GM19240 (cell line): ENCODE measurements at regions not wholly inside any gene's neighbourhood (a gene's known extent, or its start where the extent isn't known, plus 50 kb on each side); places are given as distances from the start of the nearest gene placed in this dataset.
A peak's percentile ranks its signal among the peaks of the same experiment; 100 is the strongest.
"Not testable (repeated sequence)": the region's sequence is repeated elsewhere in the genome, so short reads cannot be mapped to it uniquely, and the experiment has no call there.

Experiments
- DNase-seq: peaks from one replicate; pipeline ENCODE4 v3.0.0; 2011; ENCODE audit warnings: low spot score; ENCODE audit not compliant: insufficient read length

DNA sequence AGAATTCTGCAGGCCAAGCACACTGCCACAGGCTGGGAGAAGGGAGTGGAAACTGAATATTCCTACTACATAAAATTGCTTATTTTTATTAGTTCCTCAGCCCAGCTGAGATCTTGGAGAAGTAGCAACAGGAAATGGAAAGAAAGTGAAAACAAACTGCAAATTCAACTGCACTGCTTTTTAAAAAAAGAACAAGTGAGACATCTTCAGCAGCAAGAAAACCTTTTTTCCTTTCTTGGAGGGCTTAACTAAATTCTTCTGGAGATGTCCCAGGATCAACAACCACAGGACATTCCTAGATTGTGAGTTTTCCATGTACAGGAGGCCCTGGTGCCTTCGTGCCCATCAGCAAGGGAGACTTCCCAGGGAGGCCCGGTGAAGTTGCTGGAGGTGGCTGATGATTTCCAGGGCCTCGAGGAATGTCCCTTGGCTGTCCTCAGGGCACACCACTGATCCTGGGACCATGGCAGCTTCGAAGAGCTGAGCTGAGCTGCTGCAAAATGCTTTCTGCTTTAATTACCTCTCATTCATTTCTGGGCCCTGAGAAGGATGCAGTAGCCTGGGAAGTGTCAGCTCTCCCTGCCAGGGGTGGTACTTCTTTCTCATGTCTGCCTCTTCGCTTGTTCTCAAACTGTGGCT lies 275.5 kb upstream of the FRG2C start:
- DNase-seq, result not testable (repeated sequence)

DNA sequence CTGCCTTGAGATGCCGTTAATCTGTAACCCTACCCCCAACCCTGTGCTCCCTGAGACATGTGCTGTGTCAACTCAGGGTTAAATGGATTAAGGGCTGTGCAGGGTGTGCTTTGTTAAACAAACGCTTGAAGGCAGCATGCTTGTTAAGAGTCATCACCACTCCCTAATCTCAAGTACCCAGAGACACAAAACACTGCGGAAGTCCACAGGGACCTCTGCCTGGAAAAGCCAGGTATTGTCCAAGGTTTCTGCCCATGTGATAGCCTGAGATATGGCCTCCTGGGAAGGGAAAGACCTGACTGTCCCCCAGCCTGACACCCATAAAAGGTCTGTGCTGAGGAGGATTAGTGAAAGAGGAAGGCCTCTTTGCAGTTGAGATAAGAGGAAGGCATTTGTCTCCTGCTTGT lies 270.8 kb upstream of the FRG2C start:
- DNase-seq, result not testable (repeated sequence)

- not testable (repeated sequence) for DNase-seq
Observed at GRCh38 chr3:75394102-75394501, 270.0 kb upstream of the FRG2C start.

- DNase-seq, result not testable (repeated sequence)
Observed at GRCh38 chr3:75394562-75395360, 269.4 kb upstream of the FRG2C start.

DNA sequence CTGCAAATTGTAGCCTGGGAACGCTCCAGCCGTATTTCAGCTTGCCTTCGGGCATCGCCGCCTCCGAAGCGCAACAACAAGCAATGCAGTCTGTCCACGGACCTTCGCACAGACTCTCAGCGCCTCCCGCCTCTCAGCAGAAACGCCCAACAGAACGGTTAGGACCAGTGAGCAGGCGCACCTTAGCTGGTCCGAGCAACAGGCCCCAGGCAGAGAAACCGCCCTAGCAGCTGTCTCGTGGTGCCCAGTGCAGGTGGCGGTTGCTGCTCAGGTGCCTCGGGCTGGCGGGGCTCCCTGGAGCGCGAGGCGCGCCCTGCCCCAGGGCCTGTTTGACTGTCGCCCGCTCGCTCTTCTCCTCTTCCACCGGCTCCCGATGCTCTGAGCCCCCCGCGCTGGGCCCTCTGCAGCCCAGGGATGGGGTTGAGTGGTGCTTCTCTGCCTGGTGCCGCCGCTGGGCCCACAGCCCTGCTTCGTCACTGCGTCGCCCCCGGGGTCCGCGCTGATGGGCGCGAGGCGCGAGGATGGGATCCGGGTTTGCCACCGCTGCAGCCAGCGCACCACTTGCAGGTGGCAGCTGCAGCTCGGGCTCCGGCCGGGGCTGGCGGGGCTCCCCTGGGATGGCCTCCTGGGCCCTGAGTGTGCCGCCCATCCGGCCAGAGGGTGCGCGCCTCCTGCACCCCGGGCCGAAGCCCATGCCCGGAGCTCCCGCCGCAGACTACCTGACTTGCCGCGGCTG lies 268.4 kb upstream of the FRG2C start:
- no peak for DNase-seq

DNA sequence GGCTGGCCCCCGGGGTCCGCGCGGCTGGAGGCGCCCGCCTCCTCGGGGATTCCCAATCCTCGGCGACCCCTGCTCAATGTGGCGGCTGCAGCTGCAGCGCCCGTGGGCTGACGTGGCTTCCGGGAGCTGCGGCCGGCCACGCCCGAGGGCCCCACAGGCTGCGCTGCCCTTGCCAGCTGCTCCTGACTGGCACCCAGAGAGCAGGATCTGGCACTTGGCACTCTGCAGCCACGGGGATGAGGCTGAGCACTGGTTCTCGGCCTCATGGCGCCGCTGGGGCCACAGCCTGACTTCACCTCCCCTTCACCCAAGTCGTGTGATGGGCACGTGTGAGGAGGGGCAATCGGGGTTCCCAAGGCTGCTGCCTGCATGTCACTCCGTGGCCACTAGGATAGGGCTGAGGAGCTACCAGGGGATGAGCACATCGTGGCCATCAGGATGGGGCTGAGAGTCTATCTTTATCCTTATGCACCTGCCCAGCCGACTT lies 267.8 kb upstream of the FRG2C start:
- no peak for DNase-seq

DNA sequence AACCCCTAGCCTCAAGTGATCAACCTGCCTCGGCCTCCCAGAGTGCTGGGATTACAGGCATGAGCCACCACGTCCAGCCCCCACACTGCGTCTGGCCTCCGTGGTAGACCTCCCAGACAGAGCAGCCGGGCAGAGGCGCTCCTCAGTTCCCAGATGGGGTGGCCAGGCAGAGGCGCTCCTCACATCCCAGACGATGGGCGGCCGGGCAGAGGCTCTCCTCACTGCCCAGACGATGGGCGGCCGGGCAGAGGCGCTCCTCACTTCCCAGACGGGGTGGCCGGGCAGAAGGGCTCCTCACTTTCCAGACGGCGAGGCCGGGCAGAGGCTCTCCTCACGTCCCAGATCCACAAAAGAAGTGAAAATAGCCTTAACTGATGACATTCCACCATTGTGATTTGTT lies 266.6 kb upstream of the FRG2C start:
- not testable (repeated sequence) for DNase-seq

DNA sequence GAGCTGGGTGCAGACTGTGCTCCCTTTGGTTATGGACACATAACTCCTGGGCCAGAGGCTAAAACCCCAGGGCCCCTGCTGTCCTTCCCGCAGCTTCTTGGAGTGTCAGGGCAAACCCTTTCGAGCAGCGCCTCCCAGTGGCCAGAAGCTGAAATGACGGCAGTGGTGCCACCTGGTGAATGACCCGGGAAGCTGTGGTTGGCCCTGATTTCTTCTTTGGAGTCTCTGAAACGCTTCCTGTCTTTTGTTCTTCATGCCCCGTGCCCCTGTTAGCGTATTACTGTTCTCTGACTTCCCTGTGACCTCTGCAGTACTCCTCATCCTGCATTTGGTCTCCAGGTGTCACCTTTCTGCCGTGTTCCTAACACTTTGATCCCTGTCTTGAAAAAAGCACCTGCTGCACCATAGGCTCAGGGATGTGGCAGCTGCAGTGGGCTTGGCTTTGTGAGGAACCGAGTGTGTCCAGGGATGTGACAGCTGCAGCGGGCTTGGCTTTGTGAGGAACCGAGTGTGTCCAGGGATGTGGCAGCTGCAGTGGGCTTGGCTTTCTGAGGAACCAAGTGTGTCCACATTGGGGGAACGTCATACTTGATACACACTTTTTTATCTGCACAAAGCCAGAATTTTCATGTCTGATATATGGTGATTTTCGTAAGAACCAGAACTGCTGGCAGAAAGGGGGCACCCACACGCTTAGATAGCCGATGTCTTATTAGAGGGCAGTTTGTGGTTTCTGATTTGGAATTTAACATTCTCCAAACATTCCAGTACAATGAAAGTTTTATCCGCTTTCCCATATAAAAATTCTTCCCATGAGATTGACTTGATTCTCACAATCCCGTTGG lies 241.8 kb upstream of the FRG2C start:
- DNase-seq, result not testable (repeated sequence)

DNA sequence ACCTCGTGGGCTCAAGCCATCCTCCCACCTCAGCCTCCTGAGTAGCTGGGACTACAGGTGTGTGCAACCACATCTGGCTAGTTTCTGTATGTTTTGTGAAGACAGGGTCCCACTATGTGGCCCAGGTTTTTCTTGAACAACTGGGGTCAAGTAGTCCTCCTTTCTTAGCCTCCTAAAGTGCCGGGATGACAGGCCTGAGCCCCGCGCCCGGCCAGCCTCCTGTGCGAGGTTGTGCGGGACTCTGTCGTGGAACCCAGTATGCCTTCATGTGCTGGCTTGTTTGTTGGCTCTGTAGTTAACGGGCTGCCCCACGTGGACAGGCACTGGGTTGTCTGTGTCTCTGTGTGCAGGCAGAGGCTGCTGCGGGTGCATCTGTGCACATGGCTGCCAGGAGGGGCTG lies 238.7 kb upstream of the FRG2C start:
- not testable (repeated sequence) for DNase-seq

DNA sequence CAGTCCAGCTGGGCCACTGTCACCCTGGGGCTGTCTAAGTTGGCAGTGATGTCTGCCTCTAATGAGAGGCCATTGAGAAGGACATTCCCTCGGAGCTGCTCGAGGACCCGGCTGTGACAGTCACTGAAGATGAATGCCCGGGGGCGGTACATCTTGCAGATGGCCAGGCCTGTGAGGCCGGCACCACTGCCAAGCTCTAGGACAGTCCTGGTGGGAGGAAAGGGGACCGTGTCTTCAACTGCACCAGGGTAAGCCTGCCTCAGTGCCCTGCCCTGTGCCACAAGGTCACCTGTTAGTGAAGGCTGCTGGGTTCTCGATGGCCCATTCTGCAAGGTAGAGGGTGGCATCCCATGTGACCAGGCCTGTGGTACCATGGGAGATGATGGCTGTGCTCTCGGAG lies 236.6 kb upstream of the FRG2C start:
- DNase-seq, result not testable (repeated sequence)

DNA sequence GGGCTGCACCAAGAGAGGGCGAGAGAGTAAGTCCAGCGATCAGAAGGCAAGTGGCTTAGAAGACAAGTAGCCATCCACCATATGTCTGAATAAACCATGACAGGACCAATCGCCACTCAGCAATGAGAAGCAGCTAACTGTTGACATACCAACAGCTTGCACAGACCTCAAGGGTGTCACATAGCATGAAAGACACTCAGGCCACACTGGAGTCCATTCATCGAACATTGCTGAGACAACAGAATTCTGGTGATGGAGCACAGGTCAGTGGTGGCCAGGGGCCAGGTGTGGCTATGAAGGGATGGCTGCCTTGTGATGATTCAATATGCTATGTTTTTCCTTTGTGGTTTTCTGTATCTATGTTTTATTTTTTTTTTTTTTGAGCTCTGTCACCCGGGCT lies 236.2 kb upstream of the FRG2C start:
- not testable (repeated sequence) for DNase-seq

GRCh38 chr3:75429561-75430220 lies 234.4 kb upstream of the FRG2C start:
- not testable (repeated sequence) for DNase-seq

DNA sequence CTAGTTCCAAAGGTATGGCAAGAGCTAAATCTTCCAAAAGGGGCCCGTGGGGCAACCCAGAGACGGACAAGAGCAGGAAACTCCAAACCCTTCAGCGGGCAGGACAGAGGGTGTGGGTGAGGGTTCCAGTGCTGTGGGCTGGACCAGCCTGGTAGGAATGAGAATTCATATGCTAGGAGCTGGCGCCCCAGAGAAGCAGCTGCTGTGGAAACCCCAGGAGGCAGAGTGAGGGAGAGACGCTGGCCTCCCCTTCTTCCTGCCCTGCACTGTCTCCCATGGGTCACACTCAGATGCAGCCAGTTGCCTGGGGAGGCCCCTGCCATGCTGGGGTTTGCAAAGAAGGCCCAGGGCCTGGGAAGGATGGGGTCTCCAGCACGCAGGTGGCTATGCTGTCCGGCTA lies 233.7 kb upstream of the FRG2C start:
- DNase-seq, result not testable (repeated sequence)

- not testable (repeated sequence) for DNase-seq
Observed at GRCh38 chr3:75431120-75431519, 233.0 kb upstream of the FRG2C start.

DNA sequence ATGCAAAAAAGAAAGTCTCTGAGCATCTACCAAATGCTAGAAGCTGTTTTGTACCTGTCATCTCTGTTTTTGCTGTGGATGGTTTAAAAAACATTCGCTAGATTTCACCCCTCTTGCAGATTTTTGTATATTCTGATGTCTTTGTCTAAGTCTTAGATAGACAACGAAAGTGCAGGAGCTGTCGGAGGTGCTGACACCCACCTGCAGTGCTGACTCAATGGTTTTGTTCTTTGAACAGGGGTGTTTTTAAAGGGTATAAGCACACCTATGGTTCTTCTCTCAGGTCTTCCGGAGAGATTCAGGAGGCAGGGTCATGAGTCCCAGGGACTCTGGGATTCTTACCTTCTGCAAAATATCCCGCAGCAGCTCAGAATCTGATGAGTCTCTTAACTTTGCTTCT lies 231.7 kb upstream of the FRG2C start:
- DNase-seq, result not testable (repeated sequence)

GRCh38 chr3:75432885-75433284 lies 231.2 kb upstream of the FRG2C start:
- not testable (repeated sequence) for DNase-seq

DNA sequence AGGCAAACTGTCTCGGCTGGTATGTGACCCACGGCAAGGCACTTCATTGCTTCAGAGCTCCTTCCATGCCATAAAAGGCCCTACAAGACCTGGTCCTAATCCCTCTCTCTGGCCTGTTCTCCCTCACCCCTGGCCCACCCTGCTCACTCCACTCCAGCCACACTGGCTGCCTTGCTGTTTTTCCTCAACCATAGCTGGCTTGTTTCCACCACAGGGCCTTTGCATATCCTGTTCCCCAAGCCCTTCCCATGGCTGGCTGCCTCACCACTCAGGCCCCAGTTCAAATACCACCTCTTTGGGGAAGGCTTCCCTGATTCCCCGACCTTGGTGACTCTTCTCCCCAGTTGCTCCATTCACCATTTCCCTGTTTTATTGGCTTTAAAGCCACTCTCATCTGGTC lies 230.8 kb upstream of the FRG2C start:
- DNase-seq, result not testable (repeated sequence)

DNA sequence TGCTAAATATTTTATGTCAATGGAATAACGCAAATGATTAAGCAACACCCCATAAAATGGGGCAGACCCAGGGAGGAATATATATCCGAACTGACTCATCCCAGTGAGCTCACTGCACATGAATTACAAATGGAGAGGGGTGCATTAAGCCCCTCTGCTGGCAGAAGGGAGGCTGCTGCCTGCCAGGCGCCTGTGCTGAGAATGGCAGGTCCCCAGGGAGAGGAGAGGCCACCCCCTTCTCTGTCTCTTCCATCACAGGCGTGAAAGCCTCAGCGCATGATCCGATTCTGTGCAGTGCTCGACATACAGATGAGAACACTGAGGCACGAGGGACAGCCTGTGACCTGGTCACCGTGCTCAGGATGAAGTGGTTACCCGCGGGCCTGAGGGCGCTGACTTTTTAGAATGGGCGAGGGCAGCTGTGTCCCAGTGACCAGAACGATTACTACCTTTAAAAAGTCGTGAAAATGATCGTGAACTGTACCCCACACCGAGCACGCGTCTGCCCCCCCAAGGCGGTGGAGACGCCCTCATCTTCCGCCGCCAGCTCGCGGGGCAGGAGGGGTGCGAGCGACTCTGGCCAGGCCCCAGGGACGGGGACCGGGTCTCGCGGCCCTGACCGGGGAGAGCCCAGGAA lies 229.7 kb upstream of the FRG2C start:
- not testable (repeated sequence) for DNase-seq

DNA sequence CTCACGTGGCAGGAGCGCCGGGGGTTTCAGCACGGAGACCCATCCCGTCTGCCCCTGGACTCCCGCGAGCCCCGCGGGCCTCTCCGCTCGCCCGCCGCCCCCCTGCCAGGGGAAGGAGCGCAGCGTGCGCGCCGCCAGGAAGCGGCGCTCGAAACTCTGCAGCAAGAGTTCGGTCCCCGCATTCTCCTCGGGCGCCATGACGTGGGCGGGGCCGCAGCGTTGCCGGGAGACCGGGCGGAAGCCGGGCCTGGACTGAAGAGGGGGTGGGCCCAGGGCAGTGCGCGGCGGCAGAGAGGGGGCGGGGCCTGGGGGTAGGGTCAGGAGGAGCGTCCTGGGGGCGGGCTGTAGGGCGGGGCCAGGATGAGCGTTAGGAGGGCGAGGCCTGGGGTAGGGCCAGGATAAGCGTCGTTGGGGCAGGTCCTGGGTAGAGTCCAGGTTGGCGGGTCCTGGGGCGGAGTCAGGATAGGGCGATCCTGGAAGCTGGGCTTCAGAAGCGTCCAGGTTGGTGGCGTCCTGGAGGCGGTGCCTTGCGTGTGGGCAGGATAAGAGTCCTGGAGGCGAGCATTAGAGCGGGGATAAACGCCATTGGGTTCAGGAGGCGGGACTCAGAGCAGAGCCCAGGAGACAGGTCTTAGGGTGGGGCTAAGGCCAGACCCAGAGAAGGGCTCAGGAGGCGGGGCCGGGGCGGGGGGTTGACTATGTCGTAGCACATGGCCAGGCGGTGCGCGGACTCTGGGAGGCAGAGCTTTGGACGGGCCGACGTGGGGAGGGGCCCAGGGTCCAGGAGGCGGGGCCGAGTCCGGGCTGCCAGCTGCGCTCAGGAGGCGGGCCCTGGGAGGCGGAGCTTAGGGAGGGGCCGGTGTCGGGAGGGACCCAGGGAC lies 229.0 kb upstream of the FRG2C start:
- DNase-seq, result peak; percentile 61
